Neural progenitor cell (in vitro differentiated cells): ENCODE measurements at regions not wholly inside any gene's neighbourhood (a gene's known extent, or its start where the extent isn't known, plus 50 kb on each side); places are given as distances from the start of the nearest gene placed in this dataset.

Experiments
- DNase-seq: peaks from one replicate; pipeline ENCODE4 v3.0.0-alpha.2; 2016; ENCODE audit warnings: low spot score
- H2AFZ ChIP-seq: fragments of 200-600 bp; sonication (generic); replicated peaks from 2 replicates; pipeline ENCODE4 v1.6.1; 2016; ENCODE audit warnings: antibody characterized with exemption
- H3F3A ChIP-seq: fragments of 200-600 bp; sonication (generic); 2 replicates; pipeline ENCODE4 v1.6.1; 2016; ENCODE audit warnings: antibody characterized with exemption, low read depth
- H3K27ac ChIP-seq: fragments of 200-600 bp; sonication (generic); 2 replicates; pipeline ENCODE4 v1.5.1; 2016; ENCODE audit warnings: mild to moderate bottlenecking
- H3K27me3 ChIP-seq: fragments of 200-600 bp; sonication (generic); 2 replicates; pipeline ENCODE4 v1.6.1; 2016; ENCODE audit warnings: mild to moderate bottlenecking, moderate library complexity
- H3K36me3 ChIP-seq: fragments of 200-600 bp; sonication (generic); 2 replicates; pipeline ENCODE4 v1.5.1; 2016
- H3K4me1 ChIP-seq: fragments of 200-600 bp; sonication (generic); 2 replicates; pipeline ENCODE4 v1.6.1; 2016; ENCODE audit warnings: mixed run types
- H3K4me2 ChIP-seq: fragments of 200-600 bp; sonication (generic); 2 replicates; pipeline ENCODE4 v1.6.1; 2016
- H3K4me3 ChIP-seq: fragments of 200-600 bp; sonication (generic); 2 replicates; pipeline ENCODE4 v1.5.1; 2016
- H3K79me2 ChIP-seq: fragments of 200-600 bp; sonication (generic); 2 replicates; pipeline ENCODE4 v1.6.1; 2016; ENCODE audit warnings: low read depth
- H3K9ac ChIP-seq: fragments of 200-600 bp; sonication (generic); 2 replicates; pipeline ENCODE4 v1.6.1; 2016
- H3K9me3 ChIP-seq: fragments of 200-600 bp; sonication (generic); 2 replicates; pipeline ENCODE4 v1.5.1; 2016; ENCODE audit warnings: low read depth
- H4K20me1 ChIP-seq: fragments of 200-600 bp; sonication (generic); 2 replicates; pipeline ENCODE4 v1.6.1; 2016; ENCODE audit warnings: low read depth
- H3K27ac Mint-ChIP-seq: 3 replicates; pipeline ENCODE4 v1.8.0; 2021; ENCODE audit warnings: mixed read lengths
- H3K27me3 Mint-ChIP-seq: 2 replicates; pipeline ENCODE4 v1.8.0; 2022; ENCODE audit warnings: low read depth, mild to moderate bottlenecking, inconsistent platforms, moderate library complexity, mixed read lengths; ENCODE audit not compliant: insufficient read depth
- H3K36me3 Mint-ChIP-seq: 3 replicates; pipeline ENCODE4 v1.8.0; 2021; ENCODE audit warnings: mixed read lengths
- H3K4me1 Mint-ChIP-seq: 3 replicates; pipeline ENCODE4 v1.8.0; 2021; ENCODE audit warnings: mixed read lengths
- H3K4me3 Mint-ChIP-seq: 3 replicates; pipeline ENCODE4 v1.8.0; 2021; ENCODE audit warnings: mild to moderate bottlenecking, moderate library complexity, mixed read lengths
- H3K9me3 Mint-ChIP-seq: 3 replicates; pipeline ENCODE4 v1.8.0; 2020; ENCODE audit warnings: mixed read lengths
- EZH2 ChIP-seq: fragments of 200-600 bp; sonication (generic); IDR thresholded peaks from 2 replicates; pipeline ENCODE4 v1.6.1; 2017; ENCODE audit warnings: antibody characterized with exemption, mild to moderate bottlenecking, moderate library complexity
- EZH2phosphoT487 ChIP-seq: fragments of 200-600 bp; sonication (generic); IDR thresholded peaks from 2 replicates; pipeline ENCODE4 v1.6.1; 2017; ENCODE audit warnings: antibody characterized with exemption
- TF ChIP-seq, protein P1 (sequence below): fragments of 200-600 bp; sonication (generic); IDR thresholded peaks from 2 replicates; pipeline ENCODE4 v1.5.1; 2017; ENCODE audit warnings: antibody characterized with exemption, mild to moderate bottlenecking

DNA sequence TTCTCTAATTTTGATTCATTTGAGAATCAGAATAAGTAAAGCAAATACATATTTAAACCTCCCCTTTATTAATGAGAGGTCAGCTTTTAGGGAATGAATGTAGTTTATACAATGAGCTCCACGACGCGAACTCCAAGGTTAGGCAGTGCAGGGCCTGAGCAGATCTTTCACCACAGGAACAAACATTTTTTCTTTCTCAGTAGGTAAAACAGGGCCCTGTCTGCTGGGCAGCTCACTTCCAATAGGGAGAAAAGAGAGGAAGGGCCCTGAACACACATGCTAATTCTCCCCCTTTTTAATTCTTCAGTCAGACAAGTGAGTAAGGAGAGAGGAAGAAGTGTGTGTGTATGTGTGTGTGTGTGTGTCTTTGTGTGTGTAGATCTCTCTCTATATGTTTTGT, 682.4 kb upstream of the TMEFF2 start:
- Histone ChIP-seq H3K4me3 (no peak overlapping the region), H3K27me3 (no peaks in the 10 kb centered on the region), H3K27ac (no peak overlapping the region), H3K4me2 (no peak overlapping the region), H3K79me2 (no peaks in the 10 kb centered on the region), H3K4me1 (no peaks in the 10 kb centered on the region), H2AFZ (no peak overlapping the region), H3K9me3 (no peaks in the 10 kb centered on the region), H3K36me3 (no peaks in the 10 kb centered on the region), H3K9ac (no peak overlapping the region), H3F3A (no peaks in the 10 kb centered on the region), H4K20me1 (no peaks in the 10 kb centered on the region)
- Mint-ChIP-seq H3K36me3 (no peaks in the 10 kb centered on the region), H3K27me3 (no peaks in the 10 kb centered on the region), H3K4me3 (no peak overlapping the region), H3K4me1 (no peaks in the 10 kb centered on the region), H3K9me3 (no peaks in the 10 kb centered on the region), H3K27ac (no peak overlapping the region)
- DNase-seq = no peak
- TF ChIP-seq EZH2phosphoT487 (no peak), EZH2 (no peak)
- TF ChIP-seq, protein P1, sequence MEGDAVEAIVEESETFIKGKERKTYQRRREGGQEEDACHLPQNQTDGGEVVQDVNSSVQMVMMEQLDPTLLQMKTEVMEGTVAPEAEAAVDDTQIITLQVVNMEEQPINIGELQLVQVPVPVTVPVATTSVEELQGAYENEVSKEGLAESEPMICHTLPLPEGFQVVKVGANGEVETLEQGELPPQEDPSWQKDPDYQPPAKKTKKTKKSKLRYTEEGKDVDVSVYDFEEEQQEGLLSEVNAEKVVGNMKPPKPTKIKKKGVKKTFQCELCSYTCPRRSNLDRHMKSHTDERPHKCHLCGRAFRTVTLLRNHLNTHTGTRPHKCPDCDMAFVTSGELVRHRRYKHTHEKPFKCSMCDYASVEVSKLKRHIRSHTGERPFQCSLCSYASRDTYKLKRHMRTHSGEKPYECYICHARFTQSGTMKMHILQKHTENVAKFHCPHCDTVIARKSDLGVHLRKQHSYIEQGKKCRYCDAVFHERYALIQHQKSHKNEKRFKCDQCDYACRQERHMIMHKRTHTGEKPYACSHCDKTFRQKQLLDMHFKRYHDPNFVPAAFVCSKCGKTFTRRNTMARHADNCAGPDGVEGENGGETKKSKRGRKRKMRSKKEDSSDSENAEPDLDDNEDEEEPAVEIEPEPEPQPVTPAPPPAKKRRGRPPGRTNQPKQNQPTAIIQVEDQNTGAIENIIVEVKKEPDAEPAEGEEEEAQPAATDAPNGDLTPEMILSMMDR = no peak

DNA sequence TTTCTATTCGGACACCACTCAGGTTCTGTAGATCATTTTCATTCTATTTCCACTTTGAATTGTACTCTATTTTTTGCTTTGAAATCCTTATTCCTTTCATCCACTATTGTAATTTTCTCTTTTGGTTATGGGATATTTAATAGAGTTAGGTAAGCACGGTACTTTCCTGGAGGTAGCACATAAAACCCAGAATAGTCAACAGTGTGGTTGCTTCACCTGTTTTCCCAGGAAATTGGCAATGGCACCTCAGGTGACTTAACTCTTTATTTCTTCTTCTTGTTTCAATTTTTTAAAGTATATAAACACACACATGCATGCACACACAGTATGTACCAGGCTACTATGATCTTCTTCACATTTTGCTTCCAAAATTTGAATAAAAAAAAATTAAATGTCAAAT, 682.0 kb upstream of the TMEFF2 start:
- no peaks in the 10 kb centered on the region for H3K27me3 ChIP-seq
- no peaks in the 10 kb centered on the region for H3K9me3 Mint-ChIP-seq
- H3F3A ChIP-seq = no peaks in the 10 kb centered on the region
- H2AFZ ChIP-seq = no peak overlapping the region
- H3K27me3 Mint-ChIP-seq = no peaks in the 10 kb centered on the region
- no peaks in the 10 kb centered on the region for H3K4me1 ChIP-seq
- no peak overlapping the region for H3K27ac Mint-ChIP-seq
- no peaks in the 10 kb centered on the region for H3K79me2 ChIP-seq
- H3K9me3 ChIP-seq = no peaks in the 10 kb centered on the region
- no peak for DNase-seq
- H3K27ac ChIP-seq = no peak overlapping the region
- no peak overlapping the region for H3K4me3 Mint-ChIP-seq
- TF ChIP-seq EZH2phosphoT487 (no peak), EZH2 (no peak)
- TF ChIP-seq, protein P1 = no peak
- no peak overlapping the region for H3K4me3 ChIP-seq
- no peaks in the 10 kb centered on the region for H4K20me1 ChIP-seq
- no peak overlapping the region for H3K4me2 ChIP-seq
- no peaks in the 10 kb centered on the region for H3K36me3 Mint-ChIP-seq
- H3K36me3 ChIP-seq = no peaks in the 10 kb centered on the region
- no peaks in the 10 kb centered on the region for H3K4me1 Mint-ChIP-seq
- no peak overlapping the region for H3K9ac ChIP-seq

DNA sequence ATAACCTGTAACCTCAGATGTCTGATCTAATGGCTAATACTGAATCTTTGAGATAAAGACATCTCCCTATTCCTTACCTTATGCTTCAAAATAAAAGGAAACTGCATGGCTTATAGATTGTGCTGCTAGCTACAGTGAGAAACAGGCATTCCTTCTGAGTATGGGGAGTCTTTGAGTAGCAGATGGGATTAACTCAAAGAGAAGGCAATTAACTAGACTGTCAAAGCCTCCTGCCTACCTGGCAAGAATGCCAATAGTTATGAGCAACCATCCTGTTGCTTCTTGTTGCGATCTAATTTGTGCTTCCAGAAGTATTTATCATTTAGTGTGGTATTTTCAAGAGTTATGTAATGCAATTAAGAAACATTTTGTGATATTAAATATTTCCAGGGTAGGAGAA, 660.0 kb upstream of the TMEFF2 start:
- Mint-ChIP-seq H3K9me3 (no peaks in the 10 kb centered on the region), H3K4me3 (no peak overlapping the region), H3K27ac (no peak overlapping the region), H3K36me3 (no peaks in the 10 kb centered on the region), H3K4me1 (no peaks in the 10 kb centered on the region), H3K27me3 (no peaks in the 10 kb centered on the region)
- no peak for DNase-seq
- TF ChIP-seq, protein P1 = no peak
- TF ChIP-seq EZH2phosphoT487 (no peak), EZH2 (no peak)
- Histone ChIP-seq H3K27me3 (no peaks in the 10 kb centered on the region), H2AFZ (no peak overlapping the region), H3K4me3 (no peak overlapping the region), H4K20me1 (no peaks in the 10 kb centered on the region), H3K79me2 (no peaks in the 10 kb centered on the region), H3K4me2 (no peak overlapping the region), H3K27ac (no peak overlapping the region), H3K9me3 (no peaks in the 10 kb centered on the region), H3F3A (no peaks in the 10 kb centered on the region), H3K36me3 (no peaks in the 10 kb centered on the region), H3K9ac (no peak overlapping the region), H3K4me1 (no peaks in the 10 kb centered on the region)

DNA sequence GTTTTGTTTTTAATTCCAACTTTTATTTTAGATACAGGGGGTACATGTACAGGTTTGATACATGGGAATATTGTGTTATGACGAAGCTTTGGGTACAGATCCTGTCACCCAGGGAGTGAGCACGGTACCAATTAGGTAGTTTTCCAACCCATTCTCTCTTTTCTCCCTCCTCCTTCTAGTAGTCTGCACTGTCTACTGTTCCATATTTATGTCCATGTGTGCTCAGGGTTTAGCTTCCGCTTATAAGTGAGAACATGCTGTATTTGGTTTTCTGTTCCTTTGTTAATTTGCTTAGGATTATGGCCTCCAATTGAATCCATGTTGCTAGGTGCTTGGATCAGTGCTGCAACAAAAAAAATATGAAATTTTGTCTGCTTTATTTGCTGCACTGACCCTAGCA, 659.3 kb upstream of the TMEFF2 start:
- H3K79me2 ChIP-seq = no peaks in the 10 kb centered on the region
- no peaks in the 10 kb centered on the region for H3K4me1 Mint-ChIP-seq
- no peak for DNase-seq
- no peaks in the 10 kb centered on the region for H4K20me1 ChIP-seq
- H3K27ac ChIP-seq = no peak overlapping the region
- peak overlapping the region; percentile 0 for H2AFZ ChIP-seq
- H3K4me3 Mint-ChIP-seq = no peak overlapping the region
- H3K36me3 ChIP-seq = no peaks in the 10 kb centered on the region
- H3K9me3 Mint-ChIP-seq = no peaks in the 10 kb centered on the region
- no peaks in the 10 kb centered on the region for H3K9me3 ChIP-seq
- H3K36me3 Mint-ChIP-seq = no peaks in the 10 kb centered on the region
- no peaks in the 10 kb centered on the region for H3K4me1 ChIP-seq
- no peaks in the 10 kb centered on the region for H3K27me3 Mint-ChIP-seq
- H3K4me3 ChIP-seq = no peak overlapping the region
- TF ChIP-seq EZH2phosphoT487 (no peak), EZH2 (no peak)
- TF ChIP-seq, protein P1 = no peak
- H3K9ac ChIP-seq = no peak overlapping the region
- H3K27me3 ChIP-seq = no peaks in the 10 kb centered on the region
- no peaks in the 10 kb centered on the region for H3F3A ChIP-seq
- no peak overlapping the region for H3K27ac Mint-ChIP-seq
- no peak overlapping the region for H3K4me2 ChIP-seq
